GM21825 (cell line): ENCODE measurements at regions not wholly inside any gene's neighbourhood (a gene's known extent, or its start where the extent isn't known, plus 50 kb on each side); places are given as distances from the start of the nearest gene placed in this dataset.

Experiments used
- ATAC-seq: cut with Tn5 transposase; IDR thresholded peaks from one replicate; pipeline ENCODE4 v1.9.1; 2021; ENCODE audit warnings: mild to moderate bottlenecking, moderate library complexity; ENCODE audit not compliant: unreplicated experiment

- ATAC-seq: no peak
Observed at GRCh38 chrX:39577206-39577984, 520.4 kb downstream of the BCOR start.

- ATAC-seq: peak; percentile 96
Observed at GRCh38 chrX:39577985-39578869, 519.5 kb downstream of the BCOR start.

- ATAC-seq: no peak
Observed at GRCh38 chrX:39580043-39580442, 517.7 kb downstream of the BCOR start.

- no peak for ATAC-seq
Observed at GRCh38 chrX:39581411-39581810, 516.3 kb downstream of the BCOR start.

GRCh38 chrX:39582091-39582490, 515.7 kb downstream of the BCOR start:
- ATAC-seq: no peak

GRCh38 chrX:39582976-39583375, 514.8 kb downstream of the BCOR start:
- ATAC-seq: no peak

GRCh38 chrX:39585808-39586207, 511.9 kb downstream of the BCOR start:
- no peak for ATAC-seq

GRCh38 chrX:39586359-39586758, 511.4 kb downstream of the BCOR start:
- no peak for ATAC-seq

- no peak for ATAC-seq
Observed at GRCh38 chrX:39591099-39591498, 506.7 kb downstream of the BCOR start.

GRCh38 chrX:39592776-39593175, 505.0 kb downstream of the BCOR start:
- ATAC-seq: no peak

GRCh38 chrX:39595977-39596376, 501.8 kb downstream of the BCOR start:
- ATAC-seq: no peak

GRCh38 chrX:39596437-39596836, 501.3 kb downstream of the BCOR start:
- no peak for ATAC-seq

- no peak for ATAC-seq
Observed at GRCh38 chrX:39599339-39599738, 498.4 kb downstream of the BCOR start.

GRCh38 chrX:39600222-39600621, 497.5 kb downstream of the BCOR start:
- ATAC-seq: no peak

GRCh38 chrX:39601231-39602177, 496.3 kb downstream of the BCOR start:
- no peak for ATAC-seq

GRCh38 chrX:39602195-39602594, 495.6 kb downstream of the BCOR start:
- no peak for ATAC-seq

GRCh38 chrX:39603230-39603629, 494.5 kb downstream of the BCOR start:
- ATAC-seq: no peak

GRCh38 chrX:39605183-39605582, 492.6 kb downstream of the BCOR start:
- ATAC-seq: no peak

- no peak for ATAC-seq
Observed at GRCh38 chrX:39605866-39606265, 491.9 kb downstream of the BCOR start.

GRCh38 chrX:39609941-39610340, 487.8 kb downstream of the BCOR start:
- no peak for ATAC-seq

GRCh38 chrX:39611468-39611867, 486.3 kb downstream of the BCOR start:
- no peak for ATAC-seq
